ENCODE measurements at regions not wholly inside any gene's neighbourhood (a gene's known extent, or its start where the extent isn't known, plus 50 kb on each side); places are given as distances from the start of the nearest gene placed in this dataset.

GRCh38 chr9:1495282-1496030, 445.3 kb downstream of the DMRT2 start:
- no peak overlapping the region for H3K4me3 Mint-ChIP-seq
- DNase-seq (ENCODE audit: low spot score in 2 of 2): no peak
- no peak for ATAC-seq (replicated peaks; ENCODE audit: extremely low read depth, poor library complexity, severe bottlenecking)
- H3K36me3 Mint-ChIP-seq (ENCODE audit: insufficient read depth): no peaks in the 10 kb centered on the region
- H3K27ac Mint-ChIP-seq (ENCODE audit: low read depth): no peak overlapping the region
- H3K27me3 Mint-ChIP-seq: no peaks in the 10 kb centered on the region
- no peaks in the 10 kb centered on the region for H3K4me1 Mint-ChIP-seq
- H3K9me3 Mint-ChIP-seq: no peaks in the 10 kb centered on the region

- Mint-ChIP-seq H3K27ac (ENCODE audit: low read depth) (no peak overlapping the region), H3K27me3 (no peaks in the 10 kb centered on the region), H3K4me3 (no peak overlapping the region), H3K9me3 (no peaks in the 10 kb centered on the region), H3K36me3 (ENCODE audit: insufficient read depth) (no peaks in the 10 kb centered on the region), H3K4me1 (no peaks in the 10 kb centered on the region)
- ATAC-seq (replicated peaks; ENCODE audit: extremely low read depth, poor library complexity, severe bottlenecking) (no peak), DNase-seq (ENCODE audit: low spot score in 2 of 2) (no peak)
Measured at GRCh38 chr9:1505489-1505888, 455.3 kb downstream of the DMRT2 start.

- Mint-ChIP-seq H3K9me3 (no peaks in the 10 kb centered on the region), H3K27ac (ENCODE audit: low read depth) (no peak overlapping the region), H3K4me3 (no peak overlapping the region), H3K36me3 (ENCODE audit: insufficient read depth) (no peaks in the 10 kb centered on the region), H3K4me1 (peaks cover 5% of the 10 kb centered on the region), H3K27me3 (peaks cover 23% of the 10 kb centered on the region)
- no peak for ATAC-seq (replicated peaks; ENCODE audit: extremely low read depth, poor library complexity, severe bottlenecking)
- no peak for DNase-seq (ENCODE audit: low spot score in 2 of 2)
Measured at GRCh38 chr9:1510712-1511111, 460.6 kb downstream of the DMRT2 start.

- ATAC-seq (replicated peaks; ENCODE audit: extremely low read depth, poor library complexity, severe bottlenecking) (no peak), DNase-seq (ENCODE audit: low spot score in 2 of 2) (no peak)
- H3K9me3 Mint-ChIP-seq: no peaks in the 10 kb centered on the region
- H3K36me3 Mint-ChIP-seq (ENCODE audit: insufficient read depth): no peaks in the 10 kb centered on the region
- H3K4me1 Mint-ChIP-seq: peaks cover 6% of the 10 kb centered on the region
- H3K27me3 Mint-ChIP-seq: peaks cover 26% of the 10 kb centered on the region
- no peak overlapping the region for H3K27ac Mint-ChIP-seq (ENCODE audit: low read depth)
- no peak overlapping the region for H3K4me3 Mint-ChIP-seq
Measured at GRCh38 chr9:1513105-1513504, 462.9 kb downstream of the DMRT2 start.

GRCh38 chr9:1514250-1514649, 464.1 kb downstream of the DMRT2 start:
- H3K4me1 Mint-ChIP-seq: peaks cover 6% of the 10 kb centered on the region
- no peaks in the 10 kb centered on the region for H3K9me3 Mint-ChIP-seq
- H3K27me3 Mint-ChIP-seq: peaks cover 26% of the 10 kb centered on the region
- no peak for ATAC-seq (replicated peaks; ENCODE audit: extremely low read depth, poor library complexity, severe bottlenecking)
- H3K4me3 Mint-ChIP-seq: no peak overlapping the region
- H3K27ac Mint-ChIP-seq (ENCODE audit: low read depth): no peak overlapping the region
- no peak for DNase-seq (ENCODE audit: low spot score in 2 of 2)
- no peaks in the 10 kb centered on the region for H3K36me3 Mint-ChIP-seq (ENCODE audit: insufficient read depth)

GRCh38 chr9:1514776-1515363, 464.7 kb downstream of the DMRT2 start:
- ATAC-seq (replicated peaks; ENCODE audit: extremely low read depth, poor library complexity, severe bottlenecking): no peak
- H3K27ac Mint-ChIP-seq (ENCODE audit: low read depth): no peak overlapping the region

GRCh38 chr9:1515557-1515956, 465.4 kb downstream of the DMRT2 start:
- H3K27me3 Mint-ChIP-seq: peaks cover 26% of the 10 kb centered on the region
- peaks cover 6% of the 10 kb centered on the region for H3K4me1 Mint-ChIP-seq
- H3K27ac Mint-ChIP-seq (ENCODE audit: low read depth): no peak overlapping the region
- H3K9me3 Mint-ChIP-seq: no peaks in the 10 kb centered on the region
- DNase-seq (ENCODE audit: low spot score in 2 of 2) (no peak), ATAC-seq (replicated peaks; ENCODE audit: extremely low read depth, poor library complexity, severe bottlenecking) (no peak)
- peak overlapping the region; percentile 39 for H3K4me3 Mint-ChIP-seq
- no peaks in the 10 kb centered on the region for H3K36me3 Mint-ChIP-seq (ENCODE audit: insufficient read depth)

More at GRCh38 chr9:1514776-1515363, 464.7 kb downstream of the DMRT2 start:
- no peaks in the 10 kb centered on the region for H3K9me3 Mint-ChIP-seq
- peaks cover 6% of the 10 kb centered on the region for H3K4me1 Mint-ChIP-seq
- DNase-seq (ENCODE audit: low spot score in 2 of 2): no peak
- peak overlapping the region; percentile 39 for H3K4me3 Mint-ChIP-seq
- no peaks in the 10 kb centered on the region for H3K36me3 Mint-ChIP-seq (ENCODE audit: insufficient read depth)
- H3K27me3 Mint-ChIP-seq: peaks cover 26% of the 10 kb centered on the region

- no peak overlapping the region for H3K4me3 Mint-ChIP-seq
- H3K4me1 Mint-ChIP-seq: no peaks in the 10 kb centered on the region
- H3K36me3 Mint-ChIP-seq (ENCODE audit: insufficient read depth): no peaks in the 10 kb centered on the region
- ATAC-seq (replicated peaks; ENCODE audit: extremely low read depth, poor library complexity, severe bottlenecking): no peak
- H3K27me3 Mint-ChIP-seq: no peaks in the 10 kb centered on the region
- H3K27ac Mint-ChIP-seq (ENCODE audit: low read depth): no peak overlapping the region
- no peak for DNase-seq (ENCODE audit: low spot score in 2 of 2)
- no peaks in the 10 kb centered on the region for H3K9me3 Mint-ChIP-seq
Measured at GRCh38 chr9:1521547-1521946, 471.4 kb downstream of the DMRT2 start.

- no peak overlapping the region for H3K27ac Mint-ChIP-seq (ENCODE audit: low read depth)
- ATAC-seq (replicated peaks; ENCODE audit: extremely low read depth, poor library complexity, severe bottlenecking): no peak
Measured at GRCh38 chr9:1522219-1522767, 472.1 kb downstream of the DMRT2 start.

GRCh38 chr9:1528456-1528855, 478.3 kb downstream of the DMRT2 start:
- Mint-ChIP-seq H3K4me3 (no peak overlapping the region), H3K36me3 (ENCODE audit: insufficient read depth) (no peaks in the 10 kb centered on the region), H3K4me1 (no peaks in the 10 kb centered on the region), H3K27me3 (peaks cover 12% of the 10 kb centered on the region), H3K9me3 (no peaks in the 10 kb centered on the region), H3K27ac (ENCODE audit: low read depth) (no peak overlapping the region)
- ATAC-seq (replicated peaks; ENCODE audit: extremely low read depth, poor library complexity, severe bottlenecking) (no peak), DNase-seq (ENCODE audit: low spot score in 2 of 2) (no peak)

More at GRCh38 chr9:1522219-1522767, 472.1 kb downstream of the DMRT2 start:
- no peaks in the 10 kb centered on the region for H3K9me3 Mint-ChIP-seq
- DNase-seq (ENCODE audit: low spot score in 2 of 2): no peak
- H3K27me3 Mint-ChIP-seq: no peaks in the 10 kb centered on the region
- H3K4me3 Mint-ChIP-seq: no peak overlapping the region
- H3K36me3 Mint-ChIP-seq (ENCODE audit: insufficient read depth): no peaks in the 10 kb centered on the region
- H3K4me1 Mint-ChIP-seq: no peaks in the 10 kb centered on the region

- Mint-ChIP-seq H3K4me3 (no peak overlapping the region), H3K27me3 (peaks cover 12% of the 10 kb centered on the region), H3K4me1 (no peaks in the 10 kb centered on the region), H3K9me3 (no peaks in the 10 kb centered on the region), H3K27ac (ENCODE audit: low read depth) (no peak overlapping the region), H3K36me3 (ENCODE audit: insufficient read depth) (no peaks in the 10 kb centered on the region)
- ATAC-seq (replicated peaks; ENCODE audit: extremely low read depth, poor library complexity, severe bottlenecking) (no peak), DNase-seq (ENCODE audit: low spot score in 2 of 2) (no peak)
Measured at GRCh38 chr9:1530696-1531095, 480.5 kb downstream of the DMRT2 start.

GRCh38 chr9:1531424-1531823, 481.3 kb downstream of the DMRT2 start:
- Mint-ChIP-seq H3K4me1 (no peaks in the 10 kb centered on the region), H3K27ac (ENCODE audit: low read depth) (no peak overlapping the region), H3K27me3 (peaks cover 12% of the 10 kb centered on the region), H3K9me3 (no peaks in the 10 kb centered on the region), H3K4me3 (no peak overlapping the region), H3K36me3 (ENCODE audit: insufficient read depth) (no peaks in the 10 kb centered on the region)
- no peak for ATAC-seq (replicated peaks; ENCODE audit: extremely low read depth, poor library complexity, severe bottlenecking)
- DNase-seq (ENCODE audit: low spot score in 2 of 2): no peak

- Mint-ChIP-seq H3K4me1 (no peaks in the 10 kb centered on the region), H3K27ac (ENCODE audit: low read depth) (no peak overlapping the region), H3K27me3 (peaks cover 12% of the 10 kb centered on the region), H3K36me3 (ENCODE audit: insufficient read depth) (no peaks in the 10 kb centered on the region), H3K4me3 (no peak overlapping the region), H3K9me3 (no peaks in the 10 kb centered on the region)
- ATAC-seq (replicated peaks; ENCODE audit: extremely low read depth, poor library complexity, severe bottlenecking): no peak
- DNase-seq (ENCODE audit: low spot score in 2 of 2): no peak
Measured at GRCh38 chr9:1532171-1532570, 482.0 kb downstream of the DMRT2 start.
